ENCODE measurements at regions not wholly inside any gene's neighbourhood (a gene's known extent, or its start where the extent isn't known, plus 50 kb on each side); places are given as distances from the start of the nearest gene placed in this dataset.

DNA sequence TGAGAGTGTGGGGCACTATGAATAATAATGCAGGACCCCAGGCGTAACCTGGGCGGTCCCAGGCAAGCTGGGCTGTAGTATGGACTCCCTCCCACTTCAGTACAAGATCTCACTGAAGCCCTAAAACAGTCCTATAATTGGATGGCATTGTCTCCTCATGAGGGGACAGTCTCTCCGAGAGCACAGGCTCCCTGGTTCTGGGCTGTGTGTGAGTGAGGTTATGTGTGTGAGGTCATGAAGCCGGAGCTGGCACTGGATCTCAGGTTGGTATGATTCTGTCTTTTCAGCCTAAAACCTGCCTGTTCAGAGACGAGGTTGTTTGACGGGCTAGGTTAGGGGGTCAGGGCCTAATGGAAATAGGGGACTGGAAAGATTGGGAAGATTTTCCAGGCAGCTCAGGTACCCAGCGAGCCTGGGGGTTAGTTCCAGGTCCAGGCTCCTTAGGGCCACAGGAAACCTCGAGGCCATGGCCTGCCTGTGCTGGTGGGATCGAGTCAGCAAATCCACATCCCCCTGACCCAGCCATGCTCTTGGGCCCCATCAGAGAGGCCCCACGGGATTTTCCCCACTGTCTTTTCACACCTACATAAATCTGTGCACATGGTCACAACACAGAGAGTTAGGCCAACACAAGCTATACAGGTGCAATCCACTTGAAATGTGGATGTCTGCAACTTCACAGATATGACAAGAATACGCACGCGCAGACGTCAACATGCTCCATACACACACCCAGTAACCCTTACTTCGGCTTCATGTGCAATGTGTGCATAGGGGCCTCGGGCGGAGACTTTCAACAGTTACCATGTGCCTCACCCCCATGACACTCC lies 94.8 kb downstream of the INHBB start:
- TF ChIP-seq, protein P1, sequence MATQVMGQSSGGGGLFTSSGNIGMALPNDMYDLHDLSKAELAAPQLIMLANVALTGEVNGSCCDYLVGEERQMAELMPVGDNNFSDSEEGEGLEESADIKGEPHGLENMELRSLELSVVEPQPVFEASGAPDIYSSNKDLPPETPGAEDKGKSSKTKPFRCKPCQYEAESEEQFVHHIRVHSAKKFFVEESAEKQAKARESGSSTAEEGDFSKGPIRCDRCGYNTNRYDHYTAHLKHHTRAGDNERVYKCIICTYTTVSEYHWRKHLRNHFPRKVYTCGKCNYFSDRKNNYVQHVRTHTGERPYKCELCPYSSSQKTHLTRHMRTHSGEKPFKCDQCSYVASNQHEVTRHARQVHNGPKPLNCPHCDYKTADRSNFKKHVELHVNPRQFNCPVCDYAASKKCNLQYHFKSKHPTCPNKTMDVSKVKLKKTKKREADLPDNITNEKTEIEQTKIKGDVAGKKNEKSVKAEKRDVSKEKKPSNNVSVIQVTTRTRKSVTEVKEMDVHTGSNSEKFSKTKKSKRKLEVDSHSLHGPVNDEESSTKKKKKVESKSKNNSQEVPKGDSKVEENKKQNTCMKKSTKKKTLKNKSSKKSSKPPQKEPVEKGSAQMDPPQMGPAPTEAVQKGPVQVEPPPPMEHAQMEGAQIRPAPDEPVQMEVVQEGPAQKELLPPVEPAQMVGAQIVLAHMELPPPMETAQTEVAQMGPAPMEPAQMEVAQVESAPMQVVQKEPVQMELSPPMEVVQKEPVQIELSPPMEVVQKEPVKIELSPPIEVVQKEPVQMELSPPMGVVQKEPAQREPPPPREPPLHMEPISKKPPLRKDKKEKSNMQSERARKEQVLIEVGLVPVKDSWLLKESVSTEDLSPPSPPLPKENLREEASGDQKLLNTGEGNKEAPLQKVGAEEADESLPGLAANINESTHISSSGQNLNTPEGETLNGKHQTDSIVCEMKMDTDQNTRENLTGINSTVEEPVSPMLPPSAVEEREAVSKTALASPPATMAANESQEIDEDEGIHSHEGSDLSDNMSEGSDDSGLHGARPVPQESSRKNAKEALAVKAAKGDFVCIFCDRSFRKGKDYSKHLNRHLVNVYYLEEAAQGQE (IDR thresholded peaks at IDR 0.05; ENCODE audit: insufficient read depth in 1 of 2, low read depth in 2 of 2, low read length in 2 of 2) = no peak
- TF ChIP-seq FOXP2 (optimal IDR thresholded peaks at IDR 0.05; ENCODE audit: borderline replicate concordance, extremely low read depth, extremely low read length, insufficient read depth) (no peak), POLR2AphosphoS5 (IDR thresholded peaks at IDR 0.05; ENCODE audit: low read depth, low read length) (no peak), TAF1 (IDR thresholded peaks at IDR 0.05; ENCODE audit: borderline replicate concordance, insufficient read depth, low read length) (no peak), SIN3A (IDR thresholded peaks at IDR 0.05; ENCODE audit: borderline replicate concordance, insufficient read depth, low read length) (no peak)

DNA sequence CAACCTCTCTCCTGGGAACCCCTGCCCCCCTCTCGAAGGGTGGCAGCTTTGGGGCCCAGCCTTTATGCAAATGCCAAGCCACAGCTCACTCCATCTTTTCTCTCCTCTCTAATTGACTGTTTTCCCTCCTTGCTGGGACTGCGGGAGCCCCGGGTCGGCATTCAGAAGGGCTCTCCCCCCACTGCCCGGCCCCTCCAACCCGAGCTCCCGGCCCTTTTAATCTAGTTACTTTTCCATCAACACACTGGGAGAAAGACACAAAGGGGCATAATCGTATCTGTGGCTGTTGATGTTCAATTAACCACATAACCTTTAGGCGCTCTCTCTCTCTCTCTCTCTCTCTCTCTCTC lies 95.4 kb downstream of the INHBB start:
- TF ChIP-seq SIN3A (IDR thresholded peaks at IDR 0.05; ENCODE audit: borderline replicate concordance, insufficient read depth, low read length) (no peak), FOXP2 (optimal IDR thresholded peaks at IDR 0.05; ENCODE audit: borderline replicate concordance, extremely low read depth, extremely low read length, insufficient read depth) (no peak), POLR2AphosphoS5 (IDR thresholded peaks at IDR 0.05; ENCODE audit: low read depth, low read length) (no peak), TAF1 (IDR thresholded peaks at IDR 0.05; ENCODE audit: borderline replicate concordance, insufficient read depth, low read length) (no peak)
- TF ChIP-seq, protein P1 (IDR thresholded peaks at IDR 0.05; ENCODE audit: insufficient read depth in 1 of 2, low read depth in 2 of 2, low read length in 2 of 2) = no peak

DNA sequence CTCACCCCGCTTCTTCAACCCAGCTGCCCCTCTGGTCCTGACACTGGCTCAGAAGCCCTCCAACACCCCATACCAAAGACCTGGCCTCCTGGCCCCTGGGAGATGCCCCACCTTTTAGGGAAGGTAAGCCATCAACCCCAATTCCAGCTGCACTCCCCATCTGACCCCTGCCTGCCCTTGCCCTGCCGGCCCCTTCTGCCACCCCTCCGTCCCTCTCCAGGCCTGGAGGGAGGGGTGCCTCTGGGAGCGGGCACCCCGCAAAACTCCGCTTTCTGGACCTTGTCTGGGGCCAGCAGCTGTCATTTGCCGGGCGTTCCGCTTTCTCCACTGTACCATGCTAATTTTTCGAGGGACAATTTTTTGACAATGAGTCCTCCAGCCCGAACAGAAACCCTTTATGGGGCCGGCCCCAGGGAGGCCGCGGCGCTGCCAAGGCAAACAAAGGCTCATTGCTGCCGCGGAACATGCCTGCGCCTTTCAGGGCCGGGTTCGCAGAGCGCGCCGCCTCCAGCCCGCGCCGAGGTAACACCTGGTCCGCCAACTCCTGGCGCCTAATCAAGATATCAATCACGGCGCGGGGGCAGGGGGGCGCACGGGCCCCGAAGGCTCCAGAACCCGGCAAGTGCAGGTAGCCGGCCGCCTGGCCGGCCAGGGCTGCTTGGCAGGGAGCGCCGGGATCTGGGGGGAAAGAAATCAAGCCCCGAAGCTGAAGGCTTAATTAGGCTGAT lies 96.0 kb downstream of the INHBB start:
- TF ChIP-seq, protein P1 (IDR thresholded peaks at IDR 0.05; ENCODE audit: insufficient read depth in 1 of 2, low read depth in 2 of 2, low read length in 2 of 2) = no peak
- TF ChIP-seq FOXP2 (optimal IDR thresholded peaks at IDR 0.05; ENCODE audit: borderline replicate concordance, extremely low read depth, extremely low read length, insufficient read depth) (no peak), SIN3A (IDR thresholded peaks at IDR 0.05; ENCODE audit: borderline replicate concordance, insufficient read depth, low read length) (no peak), TAF1 (IDR thresholded peaks at IDR 0.05; ENCODE audit: borderline replicate concordance, insufficient read depth, low read length) (no peak), POLR2AphosphoS5 (IDR thresholded peaks at IDR 0.05; ENCODE audit: low read depth, low read length) (no peak)

DNA sequence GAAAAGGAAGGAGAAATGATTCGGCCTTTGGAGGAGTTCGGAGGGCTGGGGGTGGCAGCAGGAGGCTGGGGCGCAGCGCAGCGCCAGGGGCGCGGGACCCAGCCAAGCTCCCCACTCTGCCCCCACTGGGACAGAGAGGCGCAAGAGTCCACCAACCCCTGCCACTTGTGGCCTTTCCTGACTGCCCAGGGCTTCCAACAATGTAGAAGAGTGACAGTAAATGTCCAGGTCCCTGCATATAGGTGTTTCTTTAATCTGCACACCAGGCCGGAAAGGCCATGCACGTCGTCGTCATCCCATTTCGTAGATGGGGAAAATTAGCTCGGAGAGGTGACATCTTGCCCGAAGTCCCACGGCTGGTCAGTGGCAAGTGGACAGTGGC lies 96.6 kb downstream of the INHBB start:
- TF ChIP-seq, protein P1 (IDR thresholded peaks at IDR 0.05; ENCODE audit: insufficient read depth in 1 of 2, low read depth in 2 of 2, low read length in 2 of 2) = no peak
- TF ChIP-seq SIN3A (IDR thresholded peaks at IDR 0.05; ENCODE audit: borderline replicate concordance, insufficient read depth, low read length) = no peak
- TF ChIP-seq FOXP2 (optimal IDR thresholded peaks at IDR 0.05; ENCODE audit: borderline replicate concordance, extremely low read depth, extremely low read length, insufficient read depth) = no peak
- no peak for TF ChIP-seq TAF1 (IDR thresholded peaks at IDR 0.05; ENCODE audit: borderline replicate concordance, insufficient read depth, low read length)
- no peak for TF ChIP-seq POLR2AphosphoS5 (IDR thresholded peaks at IDR 0.05; ENCODE audit: low read depth, low read length)

All from PFSK-1 (cell line).